ENCODE measurements at regions not wholly inside any gene's neighbourhood (a gene's known extent, or its start where the extent isn't known, plus 50 kb on each side); places are given as distances from the start of the nearest gene placed in this dataset.

DNA sequence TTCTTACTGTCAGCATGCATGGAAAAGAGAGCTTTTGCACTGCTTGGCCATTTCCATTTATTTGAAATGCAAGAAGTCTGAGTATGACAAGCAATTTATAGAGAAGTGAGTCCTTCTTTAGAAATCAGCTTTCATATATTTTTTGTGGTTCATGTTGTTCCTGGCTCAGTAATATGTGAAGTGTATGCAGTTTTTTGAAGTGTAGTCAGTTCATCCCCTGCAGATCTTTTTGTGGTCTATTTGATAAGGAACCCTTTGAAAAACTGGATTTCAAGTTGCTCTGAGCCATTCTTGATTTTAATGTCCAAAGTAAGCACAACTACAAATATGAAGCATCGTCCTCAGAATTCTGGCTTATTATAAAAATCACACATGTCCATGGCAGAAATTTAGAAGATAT, 294.1 kb upstream of the SMC2 start:
- POLR2A ChIA-PET (ENCODE audit: partially characterized antibody), result no interaction called here
- H3K23ac ChIP-seq (ENCODE audit: insufficient read length), result no peak overlapping the region
- no peak for FAIRE-seq

More for the DNA sequence above, 294.1 kb upstream of the SMC2 start:
- Histone ChIP-seq H2BK5ac (ENCODE audit: low read depth, low read length) (no peak overlapping the region), H2BK120ac (replicated peaks; ENCODE audit: low read depth, low read length) (no peak overlapping the region), H2AK5ac (ENCODE audit: low read depth, low read length) (no peak overlapping the region), H4K5ac (ENCODE audit: insufficient read length, low read depth, low read length) (no peak overlapping the region), H3K9me3 (ENCODE audit: insufficient read depth in 2 of 2, low read depth in 1 of 2, low read length in 1 of 2) (no peaks in the 10 kb centered on the region), H3K4me3 (ENCODE audit: extremely low read depth in 1 of 4, insufficient read depth in 2 of 4, low read depth in 3 of 4, low read length in 4 of 4) (no peak overlapping the region), H2AFZ (ENCODE audit: low read length) (no peak overlapping the region), H3K79me1 (ENCODE audit: low read depth, low read length) (no peaks in the 10 kb centered on the region), H3K23me2 (ENCODE audit: low read depth, low read length) (no peaks in the 10 kb centered on the region), H2BK20ac (ENCODE audit: low read length) (no peak overlapping the region), H3K27ac (ENCODE audit: low read depth, low read length) (no peak overlapping the region), H3K4me2 (ENCODE audit: insufficient read depth in 1 of 2, low read depth in 2 of 2, low read length in 2 of 2) (no peak overlapping the region), H4K91ac (replicated peaks; ENCODE audit: insufficient read length, low read length) (no peak overlapping the region), H3K79me2 (ENCODE audit: control insufficient read depth in 1 of 2, insufficient read depth in 2 of 2, low read length in 2 of 2) (no peaks in the 10 kb centered on the region), H3K18ac (ENCODE audit: extremely low read depth, low read length) (no peak overlapping the region), H3K56ac (replicated peaks; ENCODE audit: insufficient read length, low read depth, low read length) (no peak overlapping the region), H3K14ac (ENCODE audit: insufficient read length) (no peak overlapping the region), H3K9ac (replicated peaks in 1 of 4; ENCODE audit: extremely low read depth in 1 of 4, low read depth in 3 of 4, low read length in 3 of 4) (no peak overlapping the region), H3K4me1 (replicated peaks in 1 of 4; ENCODE audit: control insufficient read depth in 3 of 4, insufficient read depth in 4 of 4, low read length in 3 of 4) (no peaks in the 10 kb centered on the region), H3K27me3 (replicated peaks in 1 of 4; ENCODE audit: control insufficient read depth in 3 of 4, extremely low read depth in 1 of 4, insufficient read depth in 3 of 4, low read length in 3 of 4) (no peaks in the 10 kb centered on the region), H4K8ac (ENCODE audit: extremely low read depth, insufficient read depth, low read length) (no peak overlapping the region), H2BK12ac (ENCODE audit: low read depth, low read length) (no peak overlapping the region), H2BK15ac (ENCODE audit: low read length) (no peak overlapping the region), H3K4ac (replicated peaks; ENCODE audit: insufficient read length, low read depth, low read length) (no peak overlapping the region), H3K36me3 (ENCODE audit: control insufficient read depth in 2 of 4, insufficient read depth in 4 of 4, low read length in 3 of 4) (no peaks in the 10 kb centered on the region), H4K20me1 (replicated peaks in 1 of 2; ENCODE audit: control insufficient read depth in 1 of 2, insufficient read depth in 2 of 2, low read length in 2 of 2) (no peaks in the 10 kb centered on the region)
- WGBS, 2 experiments (ENCODE audit: extremely low coverage in 1 of 2, insufficient coverage in 1 of 2, insufficient read length in 1 of 2, insufficient replicate concordance in 2 of 2, low coverage in 1 of 2, low lambda C conversion rate in 2 of 2, missing lambda C conversion rate in 1 of 2), result 94% methylated on average over 1 of the region's 1 CpG; no CpG with 5 or more reads in 1 of the 2 experiments
- DNase-seq (ENCODE audit: low read depth in 1 of 2, low spot score in 2 of 2), result no peak
- CTCF ChIA-PET (ENCODE audit: partially characterized antibody), result no interaction called here
- no peak for TF ChIP-seq BCL11A (IDR thresholded peaks at IDR 0.05; ENCODE audit: low read depth in 2 of 2, low read length in 2 of 2)
- TF ChIP-seq RAD21 (IDR thresholded peaks at IDR 0.05 in 1 of 2, conservative IDR thresholded peaks at IDR 0.05 in 1 of 2; ENCODE audit: low read depth in 2 of 2, low read length in 2 of 2), result no peak
- TF ChIP-seq YY1 (IDR thresholded peaks at IDR 0.05; ENCODE audit: low read depth, low read length), result no peak
- no peak for TF ChIP-seq CHD1 (IDR thresholded peaks at IDR 0.05; ENCODE audit: low read depth, low read length)
- no peak for TF ChIP-seq PHF8 (conservative IDR thresholded peaks at IDR 0.05; ENCODE audit: low read depth, low read length)
